GM19351 (cell line): ENCODE measurements at regions not wholly inside any gene's neighbourhood (a gene's known extent, or its start where the extent isn't known, plus 50 kb on each side); places are given as distances from the start of the nearest gene placed in this dataset.
A peak's percentile ranks its signal among the peaks of the same experiment; 100 is the strongest.

ENCODE experiments used
- ATAC-seq: cut with Tn5 transposase; IDR thresholded peaks from one replicate; pipeline ENCODE4 v1.9.1; 2021; ENCODE audit warnings: mild to moderate bottlenecking, moderate library complexity; ENCODE audit not compliant: unreplicated experiment

DNA sequence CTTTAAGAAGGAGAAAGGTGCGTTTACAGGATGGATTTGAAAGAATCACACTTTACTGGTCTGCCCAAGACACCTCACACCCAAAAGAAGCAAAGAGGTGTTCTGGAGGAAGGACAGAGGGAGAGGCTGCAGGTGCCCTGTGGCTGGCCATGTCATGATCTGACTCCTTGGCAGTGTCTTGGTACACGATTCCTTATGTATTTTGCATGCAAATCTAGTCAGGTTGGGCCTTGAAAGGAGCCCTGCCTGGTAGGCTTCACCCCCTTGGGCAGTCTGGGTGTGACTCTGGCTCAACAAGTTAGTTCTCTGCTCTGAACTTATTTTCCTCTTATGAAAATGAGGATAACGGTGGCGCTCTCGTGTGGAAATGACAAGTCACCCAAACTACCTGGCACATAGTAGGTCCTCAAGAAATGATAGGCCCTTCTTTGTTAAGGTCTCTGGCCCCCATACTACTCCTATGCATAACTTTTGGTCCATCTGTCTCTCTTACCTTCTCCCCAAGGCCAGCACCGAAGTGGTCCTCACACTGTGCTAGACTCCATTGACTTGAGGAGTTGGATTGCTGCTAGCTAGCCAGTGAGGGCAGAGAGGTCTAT lies 212.5 kb downstream of the SEMA6A start:
- no peak for ATAC-seq

DNA sequence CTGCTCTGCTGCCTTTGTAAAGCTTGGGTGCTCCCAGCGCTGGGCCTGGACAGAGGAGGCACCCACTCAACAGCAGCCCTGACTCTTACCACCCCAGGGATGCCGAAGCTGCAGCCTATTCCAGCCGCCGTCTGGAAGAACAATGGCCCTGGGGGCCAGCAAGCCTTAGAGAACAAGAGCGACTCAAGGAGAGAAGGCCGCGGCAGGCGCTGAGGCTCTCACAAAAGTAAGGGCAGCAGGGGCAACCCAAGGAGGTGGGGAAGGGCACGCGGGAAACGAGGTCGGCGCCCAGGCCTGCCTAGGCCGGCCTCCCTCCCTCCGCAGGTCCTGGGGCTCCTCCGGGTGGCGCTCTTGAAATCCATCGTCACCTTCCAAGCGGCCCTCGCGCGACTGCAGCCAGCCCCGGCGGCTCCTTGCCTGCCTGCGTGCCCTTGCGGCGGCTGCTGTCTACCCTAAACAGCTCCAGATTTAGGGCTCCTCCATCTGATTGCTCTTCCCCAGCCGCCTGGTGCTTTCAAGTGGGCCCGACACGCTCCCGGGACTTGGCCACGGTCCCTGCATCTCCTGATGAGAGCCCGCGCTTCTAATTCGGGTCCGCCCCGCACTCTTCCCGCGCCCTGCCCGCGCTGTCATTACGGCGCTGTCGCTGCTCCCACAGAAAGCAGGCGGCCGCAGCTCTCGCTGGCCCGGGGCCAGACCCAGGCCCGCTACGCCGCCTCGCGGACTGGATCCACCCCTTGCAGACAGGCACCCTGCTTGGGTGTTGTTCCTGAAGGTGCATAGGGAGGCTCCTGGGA lies 213.3 kb downstream of the SEMA6A start:
- no peak for ATAC-seq

DNA sequence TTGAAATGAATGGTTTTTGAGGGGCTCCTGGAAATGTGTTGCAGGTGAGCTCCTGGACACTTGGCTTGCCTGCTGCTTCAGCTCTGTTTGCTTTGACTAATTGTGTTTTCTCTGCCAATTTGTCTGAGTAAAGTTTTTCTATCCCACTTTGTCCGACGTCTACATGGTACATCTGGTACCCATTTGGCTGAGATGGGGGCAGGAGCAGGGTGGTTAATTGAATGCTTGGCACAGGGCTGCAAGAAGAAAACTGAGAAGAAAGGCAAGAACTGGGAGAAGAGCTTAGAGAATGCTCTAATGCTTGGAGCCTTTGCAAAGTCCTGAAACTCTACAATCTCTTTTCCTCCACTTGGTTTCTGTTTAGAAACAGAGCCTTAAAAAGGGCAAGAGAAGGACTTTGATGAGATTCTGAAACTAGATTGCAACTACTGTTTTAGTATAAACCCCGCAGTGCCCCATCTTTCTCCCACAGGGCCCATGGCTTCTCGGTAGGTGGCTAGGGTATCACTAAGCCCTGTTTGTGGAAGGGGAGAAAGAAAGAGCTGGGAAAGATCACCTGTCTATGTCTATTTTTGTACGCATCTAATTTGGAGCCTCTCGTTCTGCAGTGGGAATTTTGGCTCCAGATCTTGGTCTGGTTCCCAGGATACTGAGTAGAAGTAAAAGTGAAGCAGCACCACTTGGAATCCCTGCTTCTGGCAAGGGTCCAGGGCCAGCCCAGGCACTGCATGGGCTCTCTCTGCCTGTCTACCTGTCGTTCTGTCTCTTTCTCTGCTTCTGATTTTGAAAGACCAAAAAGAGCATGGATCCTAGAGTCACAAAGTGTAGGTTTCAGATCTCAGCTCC lies 214.4 kb downstream of the SEMA6A start:
- no peak for ATAC-seq

DNA sequence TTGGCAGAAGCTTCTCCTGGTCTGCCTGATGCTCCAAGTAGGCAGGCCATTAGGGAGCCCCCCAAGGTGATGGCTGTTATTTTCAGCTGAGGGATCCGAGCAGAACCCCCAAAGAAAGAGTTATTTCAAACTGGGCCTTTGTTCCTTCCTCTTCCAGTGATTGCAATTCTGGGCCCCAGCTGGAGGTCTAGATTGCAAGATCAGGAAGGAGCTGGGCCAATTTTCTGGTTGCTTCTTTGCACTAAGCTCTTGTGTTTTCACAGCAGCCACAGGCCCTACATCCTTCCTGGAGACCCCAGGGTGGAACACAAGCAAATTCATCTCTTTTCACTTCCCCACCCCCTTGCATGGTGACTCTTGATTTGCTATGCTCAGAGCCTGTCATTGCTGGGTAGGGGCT lies 215.0 kb downstream of the SEMA6A start:
- no peak for ATAC-seq

DNA sequence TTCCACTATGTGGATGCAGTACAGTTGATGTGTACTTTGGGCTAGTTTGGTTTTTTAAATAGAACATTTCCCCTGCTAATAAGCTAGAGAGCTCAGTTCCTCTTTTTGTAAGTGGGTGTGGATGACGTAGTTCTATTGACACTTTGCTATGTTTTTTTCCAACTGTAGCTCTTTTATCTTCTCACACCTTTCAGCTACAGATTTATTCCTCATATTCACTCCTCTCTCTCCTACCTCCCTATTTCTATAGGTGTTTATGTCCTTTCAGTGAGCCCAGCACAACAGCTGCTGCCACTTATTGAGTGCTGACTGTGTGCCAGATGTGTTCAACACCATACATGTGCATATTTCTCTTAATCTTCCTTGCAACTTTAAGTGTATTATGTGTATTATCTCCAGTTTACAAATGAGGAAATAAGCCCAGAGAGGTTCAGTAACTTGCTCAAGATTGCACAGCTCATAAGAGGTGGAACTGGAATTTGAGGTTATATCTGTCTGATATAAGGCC lies 215.7 kb downstream of the SEMA6A start:
- peak; percentile 98 for ATAC-seq

DNA sequence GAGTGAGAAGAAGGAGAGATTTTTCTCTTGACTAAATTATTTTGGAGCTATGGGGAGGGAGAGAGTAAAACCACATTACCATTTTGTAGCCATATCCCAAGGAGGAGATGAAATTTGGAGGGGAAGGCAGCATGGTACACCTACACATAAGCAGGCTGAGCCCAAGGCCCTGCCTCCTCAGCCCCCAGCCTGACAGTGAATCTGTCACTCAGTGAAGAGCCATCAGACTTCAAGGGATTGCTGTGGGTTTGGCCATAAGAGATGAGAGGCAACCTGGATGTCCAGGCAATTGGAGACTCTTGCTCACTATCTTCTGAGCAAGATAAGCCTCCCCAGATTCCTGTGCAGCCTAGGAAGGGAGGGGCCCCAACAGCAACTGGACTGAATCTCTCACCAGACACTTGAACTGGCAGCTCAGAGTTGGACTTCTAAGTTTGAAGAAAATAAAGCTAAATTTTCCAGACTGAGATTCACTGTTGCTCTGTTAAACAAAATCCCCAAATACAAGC lies 216.6 kb downstream of the SEMA6A start:
- ATAC-seq: no peak

DNA sequence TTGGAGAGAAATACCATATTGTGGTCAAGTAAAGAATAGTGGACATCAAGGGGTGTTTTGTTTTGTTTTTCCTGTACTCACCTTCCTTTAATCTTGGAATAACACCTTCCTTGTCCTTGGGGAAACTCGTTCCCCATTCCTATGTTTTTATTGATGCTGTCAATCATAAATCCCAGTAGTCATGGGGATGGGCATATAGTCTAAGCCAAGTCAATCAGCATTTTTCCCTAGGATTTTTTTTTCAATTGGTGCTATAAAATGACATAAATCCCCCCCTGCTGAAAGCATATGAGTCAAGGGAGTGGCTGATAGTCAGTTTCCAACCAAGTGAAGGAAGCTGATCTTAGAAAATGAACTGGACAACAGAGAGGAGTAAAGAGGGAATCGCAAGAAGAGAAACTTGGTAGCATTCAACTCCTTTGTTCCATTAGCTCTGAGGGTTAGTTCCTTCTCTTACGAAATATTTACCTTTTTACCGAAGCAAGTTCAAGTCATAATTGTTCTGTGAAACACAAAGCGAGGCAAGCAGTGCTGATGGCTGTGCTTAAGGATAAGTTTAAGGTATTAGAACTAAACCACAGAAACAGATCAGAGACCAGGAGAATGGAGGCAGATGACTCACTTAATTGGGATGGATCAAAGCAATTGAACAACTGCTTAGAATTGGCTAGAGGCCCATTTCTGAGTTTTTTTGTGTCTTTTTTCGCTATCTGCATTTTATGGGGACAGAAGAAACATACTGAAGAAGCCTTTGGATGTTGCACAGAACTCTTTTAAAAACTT lies 218.6 kb downstream of the SEMA6A start:
- no peak for ATAC-seq

DNA sequence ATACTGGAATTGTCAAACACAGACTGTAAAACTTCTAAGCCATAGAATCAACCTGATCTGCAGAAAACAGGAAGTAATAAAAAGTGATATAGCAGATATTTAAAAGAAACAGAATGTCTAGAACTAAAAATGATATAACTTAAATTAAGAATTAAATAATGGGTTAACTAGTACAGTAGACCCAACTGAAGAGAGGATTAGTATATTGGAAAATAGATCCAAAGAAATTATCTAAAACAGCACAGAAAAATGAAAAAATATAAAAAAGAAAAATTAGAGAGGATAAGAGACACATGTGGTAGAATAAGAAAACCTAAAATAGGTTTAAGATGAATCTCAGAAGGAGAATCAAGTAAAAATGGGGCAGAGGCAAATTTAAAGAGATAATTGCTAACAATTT lies 219.9 kb downstream of the SEMA6A start:
- ATAC-seq: no peak

DNA sequence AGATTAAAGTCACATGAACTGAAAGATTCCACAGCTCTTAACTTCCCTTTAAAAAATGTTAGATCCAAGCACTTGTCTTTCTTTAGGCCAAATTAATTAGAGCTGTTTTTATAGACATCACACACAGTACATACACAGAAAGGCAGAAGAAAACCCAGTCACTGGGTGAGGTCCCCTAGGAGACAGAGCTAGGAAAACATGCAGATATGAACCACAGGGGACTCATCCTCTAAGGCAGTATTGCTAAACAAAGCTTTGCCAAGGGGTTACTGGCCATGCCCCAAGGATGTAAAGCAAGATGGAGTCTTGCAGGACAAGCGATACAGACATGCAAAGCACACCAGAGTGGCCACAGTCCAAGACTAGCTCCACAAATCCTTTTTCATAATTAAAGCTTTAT lies 227.0 kb downstream of the SEMA6A start:
- ATAC-seq: no peak

DNA sequence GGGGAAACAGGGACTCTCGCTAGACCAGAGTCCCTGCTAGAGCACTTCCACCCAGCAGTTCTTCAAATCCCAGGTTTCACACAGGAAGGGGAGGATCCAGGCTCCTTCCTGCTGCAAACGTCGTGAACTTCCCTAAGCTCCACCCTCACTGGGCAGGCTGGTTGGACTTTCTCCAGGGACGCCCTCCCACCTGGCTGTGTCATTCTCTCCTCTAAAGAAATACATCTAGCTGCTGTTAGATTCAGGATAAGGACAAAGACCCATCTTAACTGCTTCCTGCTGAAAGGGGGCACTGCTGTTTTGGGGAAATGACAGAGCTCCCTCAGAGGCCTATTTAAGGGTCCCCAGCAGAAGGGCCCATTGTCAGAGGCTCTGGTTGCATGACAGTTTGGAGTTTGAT lies 230.7 kb downstream of the SEMA6A start:
- ATAC-seq: no peak
